Hepatocyte (in vitro differentiated cells): ENCODE measurements at regions not wholly inside any gene's neighbourhood (a gene's known extent, or its start where the extent isn't known, plus 50 kb on each side); places are given as distances from the start of the nearest gene placed in this dataset.

Source experiments
- DNase-seq: peaks from one replicate; pipeline ENCODE4 v3.0.0-alpha.2; 2016; ENCODE audit warnings: low spot score
- H2AFZ ChIP-seq: fragments of 200-600 bp; sonication (generic); 2 replicates; pipeline ENCODE4 v1.6.0; 2016; ENCODE audit warnings: antibody characterized with exemption, mild to moderate bottlenecking
- H3K27ac ChIP-seq: fragments of 200-600 bp; sonication (generic); 2 replicates; pipeline ENCODE4 v1.5.1; 2016; ENCODE audit warnings: mild to moderate bottlenecking
- H3K27me3 ChIP-seq: fragments of 200-600 bp; sonication (generic); 2 replicates; pipeline ENCODE4 v1.6.1; 2016
- H3K36me3 ChIP-seq: fragments of 200-600 bp; sonication (generic); replicated peaks from 2 replicates; pipeline ENCODE4 v1.5.1; 2016; ENCODE audit warnings: low read depth; ENCODE audit not compliant: insufficient read depth
- H3K4me1 ChIP-seq: fragments of 200-600 bp; sonication (generic); 2 replicates; pipeline ENCODE4 v1.5.1; 2016; ENCODE audit warnings: mild to moderate bottlenecking, moderate library complexity; ENCODE audit not compliant: insufficient read depth
- H3K4me2 ChIP-seq: fragments of 200-600 bp; sonication (generic); 2 replicates; pipeline ENCODE4 v1.6.0; 2016
- H3K4me3 ChIP-seq: fragments of 200-600 bp; sonication (generic); 2 replicates; pipeline ENCODE4 v1.5.1; 2016; ENCODE audit warnings: mild to moderate bottlenecking
- H3K79me2 ChIP-seq: fragments of 200-600 bp; sonication (generic); 2 replicates; pipeline ENCODE4 v1.6.0; 2017; ENCODE audit warnings: mild to moderate bottlenecking
- H3K9me2 ChIP-seq: fragments of 200-600 bp; sonication (generic); replicated peaks from 2 replicates; pipeline ENCODE4 v1.6.0; 2017; ENCODE audit warnings: mild to moderate bottlenecking; ENCODE audit not compliant: insufficient read depth
- H3K9me3 ChIP-seq: fragments of 200-600 bp; sonication (generic); 2 replicates; pipeline ENCODE4 v1.5.1; 2016; ENCODE audit warnings: low read depth, mild to moderate bottlenecking
- H4K20me1 ChIP-seq: fragments of 200-600 bp; sonication (generic); 2 replicates; pipeline ENCODE4 v1.6.0; 2016; ENCODE audit warnings: mild to moderate bottlenecking; ENCODE audit not compliant: insufficient read depth, poor library complexity, severe bottlenecking
- CTCF ChIP-seq: fragments of 200-600 bp; sonication (generic); IDR thresholded peaks from 2 replicates; pipeline ENCODE4 v1.5.1; 2016; ENCODE audit warnings: antibody characterized with exemption, mild to moderate bottlenecking; ENCODE audit not compliant: poor library complexity
- EZH2 ChIP-seq: fragments of 200-600 bp; sonication (generic); IDR thresholded peaks from 2 replicates; pipeline ENCODE4 v1.6.1; 2016; ENCODE audit warnings: antibody characterized with exemption, mild to moderate bottlenecking, borderline replicate concordance
- EZH2phosphoT487 ChIP-seq: fragments of 200-600 bp; sonication (generic); IDR thresholded peaks from one replicate; pipeline ENCODE4 v1.6.1; 2018; ENCODE audit warnings: antibody characterized with exemption, mild to moderate bottlenecking, low read depth, moderate library complexity; ENCODE audit not compliant: unreplicated experiment, severe bottlenecking
- WGBS: methylation state at CpG from one replicate; pipeline ENCODE4 v1.1.6; 2016; ENCODE audit warnings: low lambda C conversion rate; ENCODE audit errors: missing lambda C conversion rate; 5-methylcytosine and 5-hydroxymethylcytosine counted together

GRCh38 chr7:54354436-54354835, 187.7 kb upstream of the VSTM2A start:
- Histone ChIP-seq H3K27me3 (no peaks in the 10 kb centered on the region), H2AFZ (no peak overlapping the region), H3K4me2 (no peak overlapping the region), H3K79me2 (no peaks in the 10 kb centered on the region), H3K27ac (no peak overlapping the region), H3K36me3 (no peaks in the 10 kb centered on the region), H3K9me2 (no peaks in the 10 kb centered on the region), H3K4me3 (no peak overlapping the region), H4K20me1 (no peaks in the 10 kb centered on the region), H3K9me3 (no peaks in the 10 kb centered on the region), H3K4me1 (no peaks in the 10 kb centered on the region)
- no peak for DNase-seq
- 84% methylated on average over 8 of the region's 8 CpGs for WGBS
- TF ChIP-seq EZH2 (no peak), EZH2phosphoT487 (no peak), CTCF (no peak)

- no peak for DNase-seq
- Histone ChIP-seq H3K27ac (no peak overlapping the region), H3K79me2 (no peaks in the 10 kb centered on the region), H3K27me3 (no peaks in the 10 kb centered on the region), H3K36me3 (no peaks in the 10 kb centered on the region), H4K20me1 (no peaks in the 10 kb centered on the region), H3K9me2 (no peaks in the 10 kb centered on the region), H3K4me3 (no peak overlapping the region), H3K4me1 (no peaks in the 10 kb centered on the region), H3K9me3 (no peaks in the 10 kb centered on the region), H2AFZ (no peak overlapping the region), H3K4me2 (no peak overlapping the region)
- no peak for TF ChIP-seq CTCF
- TF ChIP-seq EZH2phosphoT487, result no peak
- no peak for TF ChIP-seq EZH2
- WGBS, result 79% methylated on average over 1 of the region's 1 CpG
Measured at GRCh38 chr7:54355842-54356241, 186.3 kb upstream of the VSTM2A start.

GRCh38 chr7:54360075-54360840, 181.9 kb upstream of the VSTM2A start:
- Histone ChIP-seq H3K4me1 (no peaks in the 10 kb centered on the region), H3K9me2 (no peaks in the 10 kb centered on the region), H3K36me3 (no peaks in the 10 kb centered on the region), H3K9me3 (no peaks in the 10 kb centered on the region), H3K27ac (no peak overlapping the region), H4K20me1 (no peaks in the 10 kb centered on the region), H3K27me3 (no peaks in the 10 kb centered on the region), H3K4me3 (no peak overlapping the region), H3K4me2 (no peak overlapping the region), H2AFZ (no peak overlapping the region), H3K79me2 (no peaks in the 10 kb centered on the region)
- 64% methylated on average over 6 of the region's 6 CpGs for WGBS
- TF ChIP-seq CTCF, result no peak
- TF ChIP-seq EZH2phosphoT487, result no peak
- no peak for TF ChIP-seq EZH2
- DNase-seq, result no peak
